Kidney epithelial cell (primary cell): ENCODE measurements at regions not wholly inside any gene's neighbourhood (a gene's known extent, or its start where the extent isn't known, plus 50 kb on each side); places are given as distances from the start of the nearest gene placed in this dataset.

Experiments
- DNase-seq: peaks from one replicate; pipeline ENCODE4 v3.0.0-alpha.2; 2010; ENCODE audit warnings: low read depth
- H3K27me3 ChIP-seq: 2 replicates; pipeline ENCODE4 v1.6.0; 2011; ENCODE audit warnings: low read length; ENCODE audit not compliant: control insufficient read depth, insufficient read depth
- H3K36me3 ChIP-seq: 2 replicates; pipeline ENCODE4 v1.5.1; 2011; ENCODE audit warnings: low read length; ENCODE audit not compliant: control insufficient read depth, insufficient read depth
- H3K4me3 ChIP-seq: 2 replicates; pipeline ENCODE4 v1.5.1; 2011; ENCODE audit warnings: low read depth, mild to moderate bottlenecking, control low read depth, low read length
- TF ChIP-seq, protein P1 (sequence below): IDR thresholded peaks from 2 replicates; pipeline ENCODE4 v1.5.1; 2011; ENCODE audit warnings: mild to moderate bottlenecking, moderate library complexity, low read length, control low read depth, inconsistent platforms; ENCODE audit not compliant: insufficient read depth, poor library complexity, severe bottlenecking

DNA sequence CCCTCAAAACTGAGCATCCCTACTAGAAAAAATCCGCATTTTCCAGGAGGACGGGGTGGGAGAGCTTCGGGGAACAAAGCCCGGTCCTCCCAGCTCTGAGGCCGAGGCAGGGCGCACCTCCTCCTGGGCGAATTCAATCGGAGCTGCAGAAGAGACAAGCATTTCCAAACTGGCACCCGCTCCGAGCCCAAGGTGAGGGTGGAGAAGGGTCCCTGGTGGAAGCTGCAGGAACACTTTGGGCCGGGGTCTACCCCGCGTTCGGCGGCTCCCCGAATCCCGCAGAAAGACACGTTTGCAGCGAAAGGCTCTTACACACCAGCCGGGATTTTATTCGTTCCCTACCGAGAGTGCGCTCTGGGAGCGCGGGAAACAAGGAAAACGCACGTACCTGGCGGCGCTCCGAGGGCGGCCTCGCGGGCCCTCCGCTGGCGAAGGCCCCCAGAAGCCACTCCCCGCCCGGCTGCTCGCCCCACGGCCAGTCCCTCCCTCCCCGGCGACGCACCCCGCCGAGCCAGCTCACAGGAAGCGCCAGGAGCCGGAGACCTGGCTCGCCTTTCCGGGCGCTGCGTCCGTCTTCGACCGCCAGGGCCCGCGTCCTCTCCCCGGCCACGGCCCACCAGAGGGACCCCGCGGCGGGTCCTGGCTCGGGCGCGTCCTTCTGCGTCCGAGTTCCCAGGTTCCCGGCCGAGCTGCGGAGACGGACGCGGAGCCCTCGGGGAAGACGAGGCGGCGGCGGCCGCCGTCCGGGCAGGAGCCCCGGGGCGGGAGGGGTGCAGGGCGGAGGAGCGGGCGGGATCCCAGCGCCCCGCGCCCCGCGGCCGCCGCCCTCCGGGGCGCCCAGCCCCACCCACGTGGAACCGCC, 49.8 kb upstream of the BAHCC1 start:
- peak overlapping the region; percentile 77 for H3K4me3 ChIP-seq
- TF ChIP-seq, protein P1, sequence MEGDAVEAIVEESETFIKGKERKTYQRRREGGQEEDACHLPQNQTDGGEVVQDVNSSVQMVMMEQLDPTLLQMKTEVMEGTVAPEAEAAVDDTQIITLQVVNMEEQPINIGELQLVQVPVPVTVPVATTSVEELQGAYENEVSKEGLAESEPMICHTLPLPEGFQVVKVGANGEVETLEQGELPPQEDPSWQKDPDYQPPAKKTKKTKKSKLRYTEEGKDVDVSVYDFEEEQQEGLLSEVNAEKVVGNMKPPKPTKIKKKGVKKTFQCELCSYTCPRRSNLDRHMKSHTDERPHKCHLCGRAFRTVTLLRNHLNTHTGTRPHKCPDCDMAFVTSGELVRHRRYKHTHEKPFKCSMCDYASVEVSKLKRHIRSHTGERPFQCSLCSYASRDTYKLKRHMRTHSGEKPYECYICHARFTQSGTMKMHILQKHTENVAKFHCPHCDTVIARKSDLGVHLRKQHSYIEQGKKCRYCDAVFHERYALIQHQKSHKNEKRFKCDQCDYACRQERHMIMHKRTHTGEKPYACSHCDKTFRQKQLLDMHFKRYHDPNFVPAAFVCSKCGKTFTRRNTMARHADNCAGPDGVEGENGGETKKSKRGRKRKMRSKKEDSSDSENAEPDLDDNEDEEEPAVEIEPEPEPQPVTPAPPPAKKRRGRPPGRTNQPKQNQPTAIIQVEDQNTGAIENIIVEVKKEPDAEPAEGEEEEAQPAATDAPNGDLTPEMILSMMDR: peak; percentile 18
- no peaks in the 10 kb centered on the region for H3K36me3 ChIP-seq
- DNase-seq: no peak
- H3K27me3 ChIP-seq: peaks cover 7% of the 10 kb centered on the region
